ENCODE measurements at regions not wholly inside any gene's neighbourhood (a gene's known extent, or its start where the extent isn't known, plus 50 kb on each side); places are given as distances from the start of the nearest gene placed in this dataset.

- Histone ChIP-seq H3K23ac (ENCODE audit: low read depth, low read length) (no peak overlapping the region), H2BK120ac (ENCODE audit: low read depth, low read length) (no peak overlapping the region), H4K5ac (ENCODE audit: low read depth, low read length) (no peak overlapping the region), H4K20me1 (ENCODE audit: insufficient read depth, low read length) (no peaks in the 10 kb centered on the region), H4K8ac (ENCODE audit: low read depth in 2 of 2, low read length in 2 of 2) (no peak overlapping the region), H3K79me1 (ENCODE audit: low read depth in 1 of 2, low read length in 2 of 2) (no peaks in the 10 kb centered on the region), H3K18ac (ENCODE audit: low read depth, low read length) (no peak overlapping the region), H3K4me3 (ENCODE audit: insufficient read depth, low read depth, low read length) (no peak overlapping the region), H3K14ac (replicated peaks; ENCODE audit: low read depth, low read length) (no peak overlapping the region), H3K4me1 (ENCODE audit: control insufficient read depth, insufficient read depth, low read length) (no peaks in the 10 kb centered on the region), H3K9ac (ENCODE audit: low read depth, low read length) (no peak overlapping the region), H3K36me3 (ENCODE audit: control insufficient read depth, insufficient read depth, low read length) (no peaks in the 10 kb centered on the region), H3K9me1 (ENCODE audit: insufficient read depth, low read length) (no peaks in the 10 kb centered on the region), H3K4ac (ENCODE audit: low read depth, low read length) (no peak overlapping the region), H2BK20ac (ENCODE audit: low read depth, low read length) (no peak overlapping the region), H4K91ac (ENCODE audit: insufficient read depth, low read depth, low read length) (no peak overlapping the region), H3K27me3 (ENCODE audit: control insufficient read depth, insufficient read depth, low read length) (no peaks in the 10 kb centered on the region), H2BK15ac (ENCODE audit: low read depth, low read length) (no peak overlapping the region), H2AK9ac (replicated peaks; ENCODE audit: low read depth, low read length, poor library complexity) (no peak overlapping the region), H2BK5ac (ENCODE audit: low read depth, low read length, poor library complexity, severe bottlenecking) (no peak overlapping the region), H3K9me3 (ENCODE audit: control insufficient read depth, insufficient read depth, low read length) (peaks cover 2% of the 10 kb centered on the region; the same call in 1 of the 2 replicates), H3K56ac (ENCODE audit: extremely low read depth, insufficient read depth, low read length) (no peak overlapping the region), H3K4me2 (ENCODE audit: low read depth, low read length) (no peak overlapping the region), H3K27ac (ENCODE audit: insufficient read depth, low read length) (no peak overlapping the region), H2AFZ (replicated peaks; ENCODE audit: low read length, poor library complexity) (no peak overlapping the region), H2AK5ac (ENCODE audit: low read depth, low read length) (no peak overlapping the region)
- intact Hi-C loops (cut with micrococcal nuclease): no loop called here
- dilution Hi-C loops (cut with HindIII; ENCODE audit: low sequenced_read_pairs, unreplicated experiment): no loop called here
- ATAC-seq (ENCODE audit: low read depth) (no peak), DNase-seq (no peak)
- CTCF ChIA-PET: no interaction called here
- in situ Hi-C loops (cut with MboI; ENCODE audit: low sequenced_read_pairs): no loop called here
- no TSS peak for BruUV-seq (replicated peaks)
- TF ChIP-seq, protein P1, sequence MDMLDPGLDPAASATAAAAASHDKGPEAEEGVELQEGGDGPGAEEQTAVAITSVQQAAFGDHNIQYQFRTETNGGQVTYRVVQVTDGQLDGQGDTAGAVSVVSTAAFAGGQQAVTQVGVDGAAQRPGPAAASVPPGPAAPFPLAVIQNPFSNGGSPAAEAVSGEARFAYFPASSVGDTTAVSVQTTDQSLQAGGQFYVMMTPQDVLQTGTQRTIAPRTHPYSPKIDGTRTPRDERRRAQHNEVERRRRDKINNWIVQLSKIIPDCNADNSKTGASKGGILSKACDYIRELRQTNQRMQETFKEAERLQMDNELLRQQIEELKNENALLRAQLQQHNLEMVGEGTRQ (IDR thresholded peaks at IDR 0.05; ENCODE audit: low read depth, low read length): no peak
- no peak for TF ChIP-seq RCOR1 (IDR thresholded peaks at IDR 0.05; ENCODE audit: insufficient replicate concordance, low read length)
- no peak for TF ChIP-seq SMC3 (IDR thresholded peaks at IDR 0.05; ENCODE audit: low read depth, low read length)
- TF ChIP-seq, protein P2, sequence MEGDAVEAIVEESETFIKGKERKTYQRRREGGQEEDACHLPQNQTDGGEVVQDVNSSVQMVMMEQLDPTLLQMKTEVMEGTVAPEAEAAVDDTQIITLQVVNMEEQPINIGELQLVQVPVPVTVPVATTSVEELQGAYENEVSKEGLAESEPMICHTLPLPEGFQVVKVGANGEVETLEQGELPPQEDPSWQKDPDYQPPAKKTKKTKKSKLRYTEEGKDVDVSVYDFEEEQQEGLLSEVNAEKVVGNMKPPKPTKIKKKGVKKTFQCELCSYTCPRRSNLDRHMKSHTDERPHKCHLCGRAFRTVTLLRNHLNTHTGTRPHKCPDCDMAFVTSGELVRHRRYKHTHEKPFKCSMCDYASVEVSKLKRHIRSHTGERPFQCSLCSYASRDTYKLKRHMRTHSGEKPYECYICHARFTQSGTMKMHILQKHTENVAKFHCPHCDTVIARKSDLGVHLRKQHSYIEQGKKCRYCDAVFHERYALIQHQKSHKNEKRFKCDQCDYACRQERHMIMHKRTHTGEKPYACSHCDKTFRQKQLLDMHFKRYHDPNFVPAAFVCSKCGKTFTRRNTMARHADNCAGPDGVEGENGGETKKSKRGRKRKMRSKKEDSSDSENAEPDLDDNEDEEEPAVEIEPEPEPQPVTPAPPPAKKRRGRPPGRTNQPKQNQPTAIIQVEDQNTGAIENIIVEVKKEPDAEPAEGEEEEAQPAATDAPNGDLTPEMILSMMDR (conservative IDR thresholded peaks at IDR 0.05; ENCODE audit: low read depth, low read length): no peak
- TF ChIP-seq BHLHE40 (IDR thresholded peaks at IDR 0.05; ENCODE audit: low read depth, low read length): no peak
- TF ChIP-seq MAZ (IDR thresholded peaks at IDR 0.05; ENCODE audit: borderline replicate concordance, low read depth, low read length): no peak
- WGBS, 2 experiments (ENCODE audit: extremely low coverage in 2 of 2, insufficient read length in 1 of 2): no CpG with 5 or more reads among the region's 3 CpGs
- POLR2A ChIA-PET (ENCODE audit: unreplicated experiment): no interaction called here
Measured at GRCh38 chr9:31520301-31521085, 864.0 kb upstream of the ACO1 start.
